ENCODE measurements at regions not wholly inside any gene's neighbourhood (a gene's known extent, or its start where the extent isn't known, plus 50 kb on each side); places are given as distances from the start of the nearest gene placed in this dataset.

DNA sequence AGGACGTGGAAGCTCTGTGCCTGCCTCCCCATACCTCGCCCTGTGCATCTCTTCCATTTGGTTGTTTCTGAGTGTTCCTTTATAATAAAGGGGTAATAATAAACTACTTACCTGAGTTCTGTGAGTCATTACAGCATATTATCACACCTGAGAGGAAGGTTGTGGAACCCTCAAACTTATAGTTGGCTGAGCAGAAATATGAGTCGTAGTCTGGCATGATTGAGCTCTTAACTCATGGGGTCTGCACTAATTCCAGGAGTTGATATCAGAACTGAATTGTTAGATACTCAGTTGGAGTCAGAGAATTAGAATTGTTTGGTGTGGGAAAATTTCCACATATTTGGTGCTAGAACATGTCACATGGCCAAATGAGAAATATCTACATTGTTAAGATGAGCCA, 52.4 kb upstream of the HTR2A start:
- H3K9me3 ChIP-seq (ENCODE audit: control insufficient read depth, low read depth, low read length) = no peaks in the 10 kb centered on the region
- no peaks in the 10 kb centered on the region for H3K27me3 ChIP-seq (ENCODE audit: control insufficient read depth, extremely low read depth, insufficient read depth, low read length)
- H3K4me1 ChIP-seq (ENCODE audit: control insufficient read depth, extremely low read depth, insufficient read depth, low read length) = peaks cover 29% of the 10 kb centered on the region
- no peaks in the 10 kb centered on the region for H3K36me3 ChIP-seq (ENCODE audit: control insufficient read depth in 2 of 2, extremely low read depth in 1 of 2, insufficient read depth in 2 of 2, low read length in 2 of 2)
- H3K79me2 ChIP-seq (ENCODE audit: control insufficient read depth, insufficient read depth, low read length) = no peaks in the 10 kb centered on the region
- dilution Hi-C loops (cut with MboI; ENCODE audit: extremely low pct_ligation_motif_present, low sequenced_read_pairs) = no loop called here
- H4K20me1 ChIP-seq (ENCODE audit: control insufficient read depth, extremely low read depth, insufficient read depth, low read length) = no peaks in the 10 kb centered on the region
- H3K9ac ChIP-seq (ENCODE audit: control insufficient read depth, extremely low read depth, insufficient read depth, low read length) = no peak overlapping the region
- TF ChIP-seq, protein P1, sequence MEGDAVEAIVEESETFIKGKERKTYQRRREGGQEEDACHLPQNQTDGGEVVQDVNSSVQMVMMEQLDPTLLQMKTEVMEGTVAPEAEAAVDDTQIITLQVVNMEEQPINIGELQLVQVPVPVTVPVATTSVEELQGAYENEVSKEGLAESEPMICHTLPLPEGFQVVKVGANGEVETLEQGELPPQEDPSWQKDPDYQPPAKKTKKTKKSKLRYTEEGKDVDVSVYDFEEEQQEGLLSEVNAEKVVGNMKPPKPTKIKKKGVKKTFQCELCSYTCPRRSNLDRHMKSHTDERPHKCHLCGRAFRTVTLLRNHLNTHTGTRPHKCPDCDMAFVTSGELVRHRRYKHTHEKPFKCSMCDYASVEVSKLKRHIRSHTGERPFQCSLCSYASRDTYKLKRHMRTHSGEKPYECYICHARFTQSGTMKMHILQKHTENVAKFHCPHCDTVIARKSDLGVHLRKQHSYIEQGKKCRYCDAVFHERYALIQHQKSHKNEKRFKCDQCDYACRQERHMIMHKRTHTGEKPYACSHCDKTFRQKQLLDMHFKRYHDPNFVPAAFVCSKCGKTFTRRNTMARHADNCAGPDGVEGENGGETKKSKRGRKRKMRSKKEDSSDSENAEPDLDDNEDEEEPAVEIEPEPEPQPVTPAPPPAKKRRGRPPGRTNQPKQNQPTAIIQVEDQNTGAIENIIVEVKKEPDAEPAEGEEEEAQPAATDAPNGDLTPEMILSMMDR (optimal IDR thresholded peaks at IDR 0.05 in 1 of 3, IDR thresholded peaks at IDR 0.05 in 1 of 3, conservative IDR thresholded peaks at IDR 0.05 in 1 of 3; ENCODE audit: extremely low read depth in 1 of 3, insufficient read depth in 2 of 3, low read length in 3 of 3) = no peak
- no peak for TF ChIP-seq EZH2 (IDR thresholded peaks at IDR 0.05; ENCODE audit: low read length)
- peak overlapping the region; percentile 40 for H3K27ac ChIP-seq (ENCODE audit: control insufficient read depth, insufficient read depth, low read length)
- DNase-seq (ENCODE audit: low read depth, low spot score) (no peak), FAIRE-seq (peak; percentile 86)
- no peak overlapping the region for H2AFZ ChIP-seq (ENCODE audit: control insufficient read depth, low read length)
- no peaks in the 10 kb centered on the region for H3K9me1 ChIP-seq (ENCODE audit: control insufficient read depth, extremely low read depth, insufficient read depth, low read length)
- peak overlapping the region; percentile 10 for H3K4me2 ChIP-seq (ENCODE audit: control insufficient read depth, extremely low read depth, insufficient read depth, low read depth, low read length)
- H3K4me3 ChIP-seq (ENCODE audit: control insufficient read depth in 2 of 3, extremely low read depth in 1 of 3, insufficient read depth in 2 of 3, low read depth in 1 of 3, low read length in 3 of 3) = no peak overlapping the region

DNA sequence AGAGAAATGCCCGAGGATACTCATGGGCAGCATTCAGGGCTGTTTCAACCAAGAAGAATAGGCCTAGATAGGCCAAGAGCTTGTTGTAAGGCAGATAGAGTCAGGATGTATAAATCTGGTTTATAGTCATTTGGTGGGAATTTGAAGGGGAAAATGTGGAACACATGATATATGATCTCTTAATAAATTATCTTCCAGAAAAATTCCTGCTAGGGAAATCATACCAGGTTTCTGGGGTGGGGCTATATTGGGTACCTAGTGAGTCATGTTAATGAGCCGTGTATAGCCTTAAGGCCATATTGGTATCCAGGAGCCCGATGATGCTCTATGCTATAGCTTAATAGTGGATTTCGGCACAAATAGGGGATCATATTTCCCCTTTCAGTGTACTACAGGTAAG, 51.5 kb upstream of the HTR2A start:
- DNase-seq (ENCODE audit: low read depth, low spot score) = peak; percentile 23
- H3K27me3 ChIP-seq (ENCODE audit: control insufficient read depth, extremely low read depth, insufficient read depth, low read length) = no peaks in the 10 kb centered on the region
- H4K20me1 ChIP-seq (ENCODE audit: control insufficient read depth, extremely low read depth, insufficient read depth, low read length) = no peaks in the 10 kb centered on the region
- no peak overlapping the region for H2AFZ ChIP-seq (ENCODE audit: control insufficient read depth, low read length)
- no peaks in the 10 kb centered on the region for H3K9me3 ChIP-seq (ENCODE audit: control insufficient read depth, low read depth, low read length)
- dilution Hi-C loops (cut with MboI; ENCODE audit: extremely low pct_ligation_motif_present, low sequenced_read_pairs) = no loop called here
- H3K79me2 ChIP-seq (ENCODE audit: control insufficient read depth, insufficient read depth, low read length) = no peaks in the 10 kb centered on the region
- H3K36me3 ChIP-seq (ENCODE audit: control insufficient read depth in 2 of 2, extremely low read depth in 1 of 2, insufficient read depth in 2 of 2, low read length in 2 of 2) = no peaks in the 10 kb centered on the region
- no peak for TF ChIP-seq EZH2 (IDR thresholded peaks at IDR 0.05; ENCODE audit: low read length)
- TF ChIP-seq, protein P1 (optimal IDR thresholded peaks at IDR 0.05 in 1 of 3, IDR thresholded peaks at IDR 0.05 in 1 of 3, conservative IDR thresholded peaks at IDR 0.05 in 1 of 3; ENCODE audit: extremely low read depth in 1 of 3, insufficient read depth in 2 of 3, low read length in 3 of 3) = no peak
- no peak overlapping the region for H3K4me3 ChIP-seq (ENCODE audit: control insufficient read depth in 2 of 3, extremely low read depth in 1 of 3, insufficient read depth in 2 of 3, low read depth in 1 of 3, low read length in 3 of 3)
- peak overlapping the region; percentile 40 for H3K27ac ChIP-seq (ENCODE audit: control insufficient read depth, insufficient read depth, low read length)
- H3K4me1 ChIP-seq (ENCODE audit: control insufficient read depth, extremely low read depth, insufficient read depth, low read length) = peaks cover 29% of the 10 kb centered on the region
- peak; percentile 39 for FAIRE-seq
- H3K9ac ChIP-seq (ENCODE audit: control insufficient read depth, extremely low read depth, insufficient read depth, low read length) = no peak overlapping the region
- H3K9me1 ChIP-seq (ENCODE audit: control insufficient read depth, extremely low read depth, insufficient read depth, low read length) = no peaks in the 10 kb centered on the region
- H3K4me2 ChIP-seq (ENCODE audit: control insufficient read depth, extremely low read depth, insufficient read depth, low read depth, low read length) = no peak overlapping the region
